Activated CD8-positive, alpha-beta memory T cell treated with anti-CD3 and anti-CD28 coated beads for 24 hours (primary cell): ENCODE measurements at regions not wholly inside any gene's neighbourhood (a gene's known extent, or its start where the extent isn't known, plus 50 kb on each side); places are given as distances from the start of the nearest gene placed in this dataset.

Experiments used
- DNase-seq: peaks from one replicate; pipeline ENCODE4 v3.0.0-alpha.2; 2020

- no peak for DNase-seq
These were observed 149.3 kb upstream of the SHH start for GRCh38 chr7:155961241-155962190.

DNA sequence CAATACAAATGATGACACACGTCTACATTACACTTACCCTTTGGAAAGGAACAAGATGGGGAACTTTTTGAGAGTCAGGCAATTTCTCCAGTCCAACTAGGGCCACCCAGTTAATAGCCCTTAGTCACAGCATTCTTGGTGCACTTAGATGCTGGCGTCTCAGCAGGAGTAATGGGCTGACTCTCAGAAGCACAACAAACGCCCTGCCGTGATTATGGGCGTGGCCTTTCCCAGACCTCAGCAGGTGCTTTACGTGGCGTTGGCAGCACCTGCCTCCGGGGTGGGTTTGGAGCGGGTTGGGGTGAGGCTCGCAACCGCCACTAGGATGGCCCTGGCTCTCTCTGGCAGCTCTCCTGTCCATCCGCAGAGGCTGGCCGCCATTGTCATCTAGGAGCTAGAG lies 147.6 kb upstream of the SHH start:
- DNase-seq = peak; percentile 44

DNA sequence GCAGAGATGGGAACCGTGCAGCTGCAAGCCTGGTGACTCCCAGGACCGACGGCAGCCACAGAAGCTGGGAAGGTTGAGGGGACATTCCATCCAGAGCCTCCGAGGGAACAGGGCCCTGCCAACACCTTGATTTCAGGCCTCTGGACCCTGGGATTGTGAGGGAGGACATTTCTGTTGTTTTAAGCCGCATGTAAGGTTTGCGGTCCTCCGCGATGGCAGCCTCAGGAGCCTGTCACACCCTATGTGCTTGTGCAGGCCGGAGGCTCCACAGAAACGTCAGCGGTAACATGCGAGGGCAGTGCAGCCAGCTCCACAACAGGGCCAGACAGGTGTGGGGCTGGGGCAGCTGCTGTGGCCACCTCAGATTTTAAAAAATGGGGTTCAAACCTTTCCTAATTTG lies 144.7 kb upstream of the SHH start:
- no peak for DNase-seq

DNA sequence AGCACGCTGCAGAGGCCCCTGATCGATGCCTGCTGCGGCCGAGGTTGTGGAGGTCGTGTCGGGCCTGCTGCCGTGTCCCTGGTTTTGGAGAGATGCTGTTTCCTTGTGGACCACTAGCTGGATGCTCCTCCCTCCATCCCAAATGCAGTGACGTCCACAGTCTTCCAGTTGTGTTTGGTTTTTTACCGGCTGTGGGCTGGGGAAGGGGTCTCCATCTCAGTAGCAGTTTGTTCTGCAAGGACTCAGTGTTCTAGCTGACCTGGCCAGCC lies 143.0 kb upstream of the SHH start:
- DNase-seq = peak; percentile 19

- DNase-seq = no peak
These were observed 142.5 kb upstream of the SHH start for GRCh38 chr7:155954550-155955366.

GRCh38 chr7:155953781-155954549 lies 141.7 kb upstream of the SHH start:
- no peak for DNase-seq

DNA sequence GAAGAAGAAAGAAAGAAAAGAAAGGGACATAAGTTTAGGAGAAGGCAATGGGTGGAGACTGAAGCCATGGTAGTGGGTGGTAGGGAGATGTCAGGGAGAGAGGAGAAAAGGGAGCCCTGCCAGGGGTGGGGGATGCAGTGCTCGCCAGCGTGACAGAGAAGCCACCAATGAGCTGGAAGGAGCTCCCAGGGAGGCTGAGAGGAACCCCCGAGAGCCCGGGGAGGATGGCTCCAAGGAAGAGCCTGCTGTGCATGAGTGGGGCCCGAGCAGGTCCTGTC lies 141.2 kb upstream of the SHH start:
- DNase-seq = no peak

DNA sequence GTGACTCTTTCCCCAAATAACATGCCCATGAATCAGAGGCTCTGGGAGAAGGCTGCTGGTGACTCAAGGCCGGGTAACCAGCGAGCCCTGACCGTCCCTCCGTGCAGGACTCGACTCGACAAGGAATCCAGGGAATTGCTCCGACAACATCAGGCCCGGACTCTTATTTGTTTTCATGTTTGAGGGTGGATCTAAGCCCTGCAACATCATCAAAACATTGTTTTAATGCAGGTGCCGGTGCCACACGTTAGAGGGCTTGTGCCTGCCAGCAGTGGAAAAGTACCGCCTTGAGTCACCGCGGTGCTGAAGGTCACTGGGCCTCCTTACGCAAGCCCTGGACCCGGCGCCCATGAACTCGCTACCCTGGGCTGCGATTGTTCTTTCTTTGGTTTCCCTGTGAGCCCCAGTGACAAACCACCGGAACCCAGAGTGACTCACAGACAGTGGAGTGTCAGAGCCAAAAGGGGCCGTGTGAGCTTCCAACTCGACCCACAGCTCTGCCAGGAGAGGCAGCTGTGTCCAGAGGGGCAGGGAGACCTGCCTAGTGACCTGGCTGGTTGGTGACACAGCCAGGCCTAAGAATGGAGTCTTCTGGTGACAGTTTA lies 139.4 kb upstream of the SHH start:
- DNase-seq = peak; percentile 15

DNA sequence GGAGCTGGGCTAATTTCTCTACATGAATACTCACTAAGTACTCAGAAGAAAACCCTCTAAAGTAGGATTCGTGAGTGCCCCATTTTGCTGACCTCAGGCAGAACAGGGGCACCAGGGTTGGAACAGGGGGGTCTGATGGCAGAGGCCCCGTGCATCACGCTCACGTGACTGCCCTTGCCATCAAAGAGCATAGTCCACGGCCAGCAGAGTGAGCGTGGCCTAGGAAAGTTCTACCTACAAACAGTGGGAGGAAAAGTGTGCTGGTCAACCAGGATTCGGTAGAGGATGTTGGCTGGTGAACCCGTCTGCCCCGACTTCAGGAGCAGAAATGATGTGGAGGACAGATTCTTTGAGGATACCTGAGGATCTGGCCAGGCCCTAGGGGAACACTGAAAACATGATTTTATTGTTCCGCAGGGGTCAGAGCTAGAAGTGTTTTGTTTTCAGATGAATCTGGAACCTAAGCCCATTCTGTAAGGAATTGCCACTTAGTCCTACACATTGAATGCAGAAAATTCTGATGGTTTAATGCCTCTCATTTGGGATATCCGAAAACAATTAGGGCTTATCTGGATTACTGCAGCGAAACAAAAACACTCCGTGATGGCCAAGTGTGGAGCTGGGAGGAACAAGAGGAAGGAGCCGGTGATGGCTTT lies 138.8 kb upstream of the SHH start:
- peak; percentile 7 for DNase-seq

GRCh38 chr7:155948845-155949244 lies 136.6 kb upstream of the SHH start:
- peak; percentile 19 for DNase-seq

GRCh38 chr7:155948423-155948822 lies 136.2 kb upstream of the SHH start:
- DNase-seq = peak; percentile 42

DNA sequence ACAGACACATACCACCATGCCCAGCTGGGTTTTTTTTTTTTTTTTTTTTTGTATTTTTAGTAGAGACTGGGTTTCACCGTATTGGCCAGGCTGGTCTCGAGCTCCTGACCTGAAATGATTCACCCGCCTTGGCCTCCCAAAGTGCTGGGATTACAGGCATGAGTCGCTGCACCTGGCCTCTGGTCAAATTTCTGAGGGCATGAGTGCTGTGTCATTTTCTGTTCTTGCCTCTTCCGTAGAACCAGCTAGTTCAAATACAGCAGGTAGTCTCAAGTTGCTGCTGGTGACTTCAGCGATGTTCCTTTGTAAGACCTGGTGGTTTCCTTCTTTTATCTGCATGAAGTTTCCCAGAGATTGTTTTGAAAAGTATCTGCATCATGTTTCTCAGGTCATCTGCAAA lies 134.8 kb upstream of the SHH start:
- DNase-seq = no peak

DNA sequence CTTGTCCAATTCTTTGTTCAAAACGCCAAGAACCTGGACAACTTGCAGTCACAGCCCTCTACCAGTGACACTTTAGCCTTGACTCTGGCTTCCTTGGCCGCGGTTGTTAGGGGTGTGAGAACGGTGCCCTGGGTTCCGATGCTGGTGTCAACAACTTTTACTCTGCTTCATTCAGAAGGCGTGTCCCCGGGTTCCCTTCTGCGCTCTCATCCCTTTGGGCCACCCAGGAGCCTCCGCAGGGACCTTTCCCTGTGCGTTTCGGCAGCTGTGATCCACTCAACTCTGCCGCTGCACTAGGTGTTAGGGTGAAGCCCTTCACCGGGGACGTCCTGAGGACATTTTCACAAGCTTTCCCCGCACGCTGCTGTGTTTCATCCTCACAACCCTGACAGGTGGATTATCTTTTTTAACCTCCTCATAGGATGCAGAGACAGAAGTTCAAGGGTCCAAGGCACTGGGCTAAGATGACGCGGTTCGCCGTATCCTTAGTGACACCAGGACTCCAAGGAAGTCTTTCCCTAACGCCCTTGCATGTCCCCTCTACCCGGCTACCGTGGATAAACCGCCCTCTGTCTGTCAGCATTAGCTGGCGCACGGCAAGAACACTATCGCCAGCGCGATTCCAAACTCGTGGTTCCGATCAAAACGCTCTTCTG lies 133.5 kb upstream of the SHH start:
- DNase-seq = peak; percentile 38

DNA sequence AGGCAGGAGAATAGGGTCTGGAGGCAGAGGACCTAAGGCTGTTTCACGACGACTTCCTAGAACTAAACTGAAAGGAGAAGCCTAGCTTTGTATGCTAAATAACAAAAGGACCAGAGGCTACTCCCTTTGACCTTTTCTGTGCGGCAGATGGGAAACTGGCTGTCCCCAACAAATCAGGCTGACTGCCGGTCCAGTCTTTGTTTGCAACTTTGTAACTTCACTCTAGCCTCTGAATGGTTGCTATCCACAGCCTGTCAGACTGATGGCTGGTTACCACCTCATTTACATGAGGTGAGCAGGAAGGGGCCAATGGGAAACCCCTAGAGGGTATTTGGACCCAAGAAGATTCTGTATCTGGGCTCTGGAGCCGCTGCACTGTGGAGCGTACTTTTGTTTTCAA lies 132.6 kb upstream of the SHH start:
- DNase-seq = peak; percentile 15

DNA sequence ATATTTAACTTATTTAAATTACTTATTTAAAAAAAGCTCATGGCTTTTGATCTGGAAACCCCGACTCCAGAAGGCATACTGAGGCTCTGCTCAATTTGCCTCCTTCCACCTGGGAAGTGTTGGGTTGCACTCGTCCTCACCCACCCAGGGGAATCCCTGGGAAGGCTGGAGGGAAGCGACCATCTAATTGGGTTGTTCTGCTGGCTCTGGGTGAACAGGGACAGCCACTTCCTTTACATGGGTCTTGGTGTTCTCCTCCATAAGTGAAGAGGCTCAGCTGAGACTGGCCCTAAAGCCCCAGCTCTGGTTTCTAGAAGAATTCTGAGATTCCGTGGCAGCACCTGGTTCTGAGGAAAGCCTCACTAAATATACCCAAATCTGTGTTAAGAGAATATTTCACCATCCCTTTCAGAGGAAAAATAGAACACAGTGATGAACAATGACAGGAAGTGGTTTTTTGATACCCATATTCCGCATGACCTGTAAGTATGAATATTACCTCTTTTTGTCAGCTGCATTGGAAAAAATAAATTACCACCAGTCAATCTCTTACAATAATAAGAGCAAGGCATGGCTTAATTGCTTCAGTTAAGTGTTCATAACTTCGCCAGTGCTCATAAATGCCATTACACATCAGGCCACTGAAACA lies 131.1 kb upstream of the SHH start:
- peak; percentile 37 for DNase-seq

- DNase-seq = peak; percentile 48
These were observed 130.1 kb upstream of the SHH start for GRCh38 chr7:155942226-155942950.

DNA sequence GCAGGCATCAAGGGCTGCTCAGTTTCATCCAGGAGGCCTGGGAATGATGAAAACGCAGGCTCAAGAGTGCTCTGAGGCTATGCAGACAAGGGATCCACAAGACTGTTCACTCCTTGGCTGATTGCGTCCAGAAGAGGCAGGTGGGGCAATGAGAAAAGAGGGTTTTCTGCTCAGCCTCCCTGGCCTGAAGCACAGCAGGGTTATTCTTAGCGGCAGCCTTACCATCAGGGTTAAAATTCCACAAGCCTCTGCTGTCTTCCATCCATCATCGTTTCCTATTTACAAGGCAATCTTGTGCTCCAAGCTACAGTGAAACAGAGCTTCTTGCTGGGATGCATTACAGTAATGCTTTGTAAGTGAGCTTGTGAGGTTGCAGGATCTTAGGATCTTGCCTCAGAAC lies 129.4 kb upstream of the SHH start:
- peak; percentile 30 for DNase-seq

DNA sequence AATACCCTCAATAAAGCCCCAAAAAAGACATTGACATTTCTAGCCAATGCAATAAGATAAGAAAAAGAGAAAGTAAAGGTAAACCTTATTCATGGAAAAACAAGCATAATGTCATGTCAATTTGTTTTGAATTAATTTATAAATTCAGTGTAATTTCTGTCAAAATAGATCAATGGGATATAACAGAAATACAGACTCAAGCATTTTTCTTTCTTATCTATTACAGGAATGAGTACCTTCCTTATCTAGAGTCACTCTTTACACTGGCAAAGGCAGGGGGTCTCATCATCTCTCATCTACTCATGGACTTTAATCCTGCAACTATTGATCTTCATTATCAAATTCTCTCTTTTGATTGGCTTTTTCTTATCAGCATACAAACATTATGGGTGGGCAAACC lies 127.1 kb upstream of the SHH start:
- DNase-seq = no peak

- no peak for DNase-seq
These were observed 125.9 kb upstream of the SHH start for GRCh38 chr7:155938129-155938528.

- no peak for DNase-seq
These were observed 123.5 kb upstream of the SHH start for GRCh38 chr7:155935726-155936125.

DNA sequence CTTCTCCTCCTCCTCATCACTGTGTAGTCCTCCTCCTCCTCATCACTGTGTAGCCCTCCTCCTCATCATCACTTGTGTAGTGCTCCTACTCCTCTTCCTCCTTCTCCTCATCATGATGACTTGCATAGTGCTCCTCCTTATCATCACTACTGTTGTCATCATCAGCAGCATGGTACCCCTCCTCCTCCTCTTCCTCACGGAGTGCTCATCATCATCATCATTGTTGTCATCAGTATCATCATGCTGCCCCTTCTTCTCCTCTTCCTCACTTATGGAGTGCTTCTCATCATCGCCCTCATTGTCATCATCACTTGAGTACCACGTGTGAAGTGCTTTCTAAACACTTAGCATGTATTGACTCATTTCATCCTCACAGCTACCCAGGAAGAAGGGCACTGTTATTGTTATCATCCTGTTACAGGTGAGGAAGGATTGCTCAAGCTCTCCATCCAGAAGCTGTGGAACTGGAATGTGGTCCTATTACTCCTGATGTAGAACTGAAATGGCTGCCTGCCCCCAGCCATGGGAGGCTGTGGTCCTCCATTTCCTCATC lies 122.8 kb upstream of the SHH start:
- no peak for DNase-seq
